ENCODE measurements at regions not wholly inside any gene's neighbourhood (a gene's known extent, or its start where the extent isn't known, plus 50 kb on each side); places are given as distances from the start of the nearest gene placed in this dataset.

GRCh38 chr22:48554893-48555572 is 1272.6 kb downstream of the BRD1 start:
- in situ Hi-C loops (cut with MboI; ENCODE audit: low sequenced_read_pairs): no loop called here

GRCh38 chr22:48553694-48554308 is 1273.9 kb downstream of the BRD1 start:
- in situ Hi-C loops (cut with MboI; ENCODE audit: low sequenced_read_pairs): no loop called here

- in situ Hi-C loops (cut with MboI; ENCODE audit: low sequenced_read_pairs): no loop called here
These were observed 1274.6 kb downstream of the BRD1 start for GRCh38 chr22:48553119-48553518.

GRCh38 chr22:48551716-48552268 is 1275.9 kb downstream of the BRD1 start:
- in situ Hi-C loops (cut with MboI; ENCODE audit: low sequenced_read_pairs): no loop called here

GRCh38 chr22:48551061-48551460 is 1276.6 kb downstream of the BRD1 start:
- in situ Hi-C loops (cut with MboI; ENCODE audit: low sequenced_read_pairs): no loop called here

- in situ Hi-C loops (cut with MboI; ENCODE audit: low sequenced_read_pairs): no loop called here
These were observed 1279.3 kb downstream of the BRD1 start for GRCh38 chr22:48548391-48548790.

- in situ Hi-C loops (cut with MboI; ENCODE audit: low sequenced_read_pairs): no loop called here
These were observed 1279.7 kb downstream of the BRD1 start for GRCh38 chr22:48547971-48548370.

GRCh38 chr22:48546653-48547424 is 1280.8 kb downstream of the BRD1 start:
- in situ Hi-C loops (cut with MboI; ENCODE audit: low sequenced_read_pairs): no loop called here

GRCh38 chr22:48545987-48546386 is 1281.7 kb downstream of the BRD1 start:
- in situ Hi-C loops (cut with MboI; ENCODE audit: low sequenced_read_pairs): no loop called here

- in situ Hi-C loops (cut with MboI; ENCODE audit: low sequenced_read_pairs): no loop called here
These were observed 1286.1 kb downstream of the BRD1 start for GRCh38 chr22:48541401-48542098.

GRCh38 chr22:48539261-48539660 is 1288.4 kb downstream of the BRD1 start:
- in situ Hi-C loops (cut with MboI; ENCODE audit: low sequenced_read_pairs): no loop called here

- in situ Hi-C loops (cut with MboI; ENCODE audit: low sequenced_read_pairs): no loop called here
These were observed 1289.3 kb downstream of the BRD1 start for GRCh38 chr22:48538291-48538820.

GRCh38 chr22:48537343-48537680 is 1290.4 kb downstream of the BRD1 start:
- in situ Hi-C loops (cut with MboI; ENCODE audit: low sequenced_read_pairs): no loop called here

GRCh38 chr22:48536541-48537342 is 1290.9 kb downstream of the BRD1 start:
- in situ Hi-C loops (cut with MboI; ENCODE audit: low sequenced_read_pairs): no loop called here

GRCh38 chr22:48535868-48536540 is 1291.7 kb downstream of the BRD1 start:
- in situ Hi-C loops (cut with MboI; ENCODE audit: low sequenced_read_pairs): no loop called here

GRCh38 chr22:48534395-48534958 is 1293.2 kb downstream of the BRD1 start:
- in situ Hi-C loops (cut with MboI; ENCODE audit: low sequenced_read_pairs): no loop called here

- in situ Hi-C loops (cut with MboI; ENCODE audit: low sequenced_read_pairs): no loop called here
These were observed 1294.7 kb downstream of the BRD1 start for GRCh38 chr22:48532986-48533385.

- in situ Hi-C loops (cut with MboI; ENCODE audit: low sequenced_read_pairs): no loop called here
These were observed 1295.8 kb downstream of the BRD1 start for GRCh38 chr22:48531761-48532435.

- in situ Hi-C loops (cut with MboI; ENCODE audit: low sequenced_read_pairs): no loop called here
These were observed 1296.6 kb downstream of the BRD1 start for GRCh38 chr22:48531108-48531507.
